Testis (tissue), 2 donors: ENCODE measurements at regions not wholly inside any gene's neighbourhood (a gene's known extent, or its start where the extent isn't known, plus 50 kb on each side); places are given as distances from the start of the nearest gene placed in this dataset.

Source experiments
- CTCF ChIP-seq, 3 experiments: fragments of 450-650 bp in 2 of 3; fragments of 200-600 bp in 1 of 3; sonication (generic) in 1 of 3; IDR thresholded peaks; one replicate each; pipeline ENCODE4 v1.5.1; 2016 to 2019; ENCODE audit warnings: antibody characterized with exemption in 3 of 3, mild to moderate bottlenecking in 2 of 3, moderate library complexity in 1 of 3
- POLR2A ChIP-seq: fragments of 450-650 bp; IDR thresholded peaks from one replicate; pipeline ENCODE4 v1.6.1; 2017; ENCODE audit warnings: antibody characterized with exemption, mild to moderate bottlenecking, moderate library complexity

- TF ChIP-seq CTCF (IDR thresholded peaks at IDR 0.05), result no peak
- no peak for TF ChIP-seq POLR2A
Measured at GRCh38 chr4:147362938-147363337, 118.0 kb upstream of the EDNRA start.
